ENCODE measurements at regions not wholly inside any gene's neighbourhood (a gene's known extent, or its start where the extent isn't known, plus 50 kb on each side); places are given as distances from the start of the nearest gene placed in this dataset.

GRCh38 chrX:95065151-95065550 is 1391.1 kb downstream of the FAM133A start:
- TF ChIP-seq ZBTB33 (IDR thresholded peaks at IDR 0.05) (no peak), MAX (IDR thresholded peaks at IDR 0.05) (no peak), CTCF (IDR thresholded peaks at IDR 0.05; ENCODE audit: low read depth, low read length, missing input control) (no peak), JUND (IDR thresholded peaks at IDR 0.05) (no peak), ATF3 (IDR thresholded peaks at IDR 0.05) (no peak), GABPA (IDR thresholded peaks at IDR 0.05 in 1 of 2, conservative IDR thresholded peaks at IDR 0.05 in 1 of 2) (no peak), RXRA (IDR thresholded peaks at IDR 0.05) (no peak)

Measured in liver (tissue), 3 donors.